Stomach (tissue), 4 donors: ENCODE measurements at regions not wholly inside any gene's neighbourhood (a gene's known extent, or its start where the extent isn't known, plus 50 kb on each side); places are given as distances from the start of the nearest gene placed in this dataset.
"Not testable (repeated sequence)": the region's sequence is repeated elsewhere in the genome, so short reads cannot be mapped to it uniquely, and the experiment has no call there.

ENCODE experiments used
- POLR2A ChIP-seq, 4 donors: fragments of 450-650 bp; IDR thresholded peaks; one replicate each; pipeline ENCODE4 v1.6.1; 2016; ENCODE audit warnings: antibody characterized with exemption in 4 of 4, control low read depth in 2 of 4, mild to moderate bottlenecking in 1 of 4, moderate library complexity in 1 of 4
- TF ChIP-seq, protein P1 (sequence below), 7 experiments: fragments of 450-650 bp in 4 of 7; fragments of 200-600 bp in 3 of 7; sonication (generic) in 3 of 7; IDR thresholded peaks; one replicate each; pipeline ENCODE4 v1.5.1; 2016 to 2019; ENCODE audit warnings: antibody characterized with exemption in 7 of 7, control low read depth in 2 of 7, mild to moderate bottlenecking in 1 of 7

DNA sequence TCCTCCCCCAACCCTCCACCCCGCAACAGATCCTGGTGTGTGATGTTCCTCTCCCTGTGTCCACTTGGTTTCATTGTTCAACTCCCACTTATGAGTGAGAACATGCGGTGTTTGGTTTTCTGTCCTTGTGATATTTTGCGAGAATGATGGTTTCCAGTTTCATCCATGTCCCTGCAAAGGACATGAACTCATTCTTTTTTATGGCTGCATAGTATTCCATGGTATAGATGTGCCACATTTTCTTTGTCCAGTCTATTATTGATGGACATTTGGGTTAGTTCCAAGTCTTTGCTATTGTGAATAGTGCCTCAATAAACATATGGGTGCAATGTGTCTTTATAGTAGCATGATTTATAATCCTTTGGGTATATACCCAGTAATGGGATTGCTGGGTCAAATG lies 63.7 kb upstream of the KIAA0040 start:
- TF ChIP-seq POLR2A (IDR thresholded peaks at IDR 0.05): not testable (repeated sequence)
- TF ChIP-seq, protein P1, sequence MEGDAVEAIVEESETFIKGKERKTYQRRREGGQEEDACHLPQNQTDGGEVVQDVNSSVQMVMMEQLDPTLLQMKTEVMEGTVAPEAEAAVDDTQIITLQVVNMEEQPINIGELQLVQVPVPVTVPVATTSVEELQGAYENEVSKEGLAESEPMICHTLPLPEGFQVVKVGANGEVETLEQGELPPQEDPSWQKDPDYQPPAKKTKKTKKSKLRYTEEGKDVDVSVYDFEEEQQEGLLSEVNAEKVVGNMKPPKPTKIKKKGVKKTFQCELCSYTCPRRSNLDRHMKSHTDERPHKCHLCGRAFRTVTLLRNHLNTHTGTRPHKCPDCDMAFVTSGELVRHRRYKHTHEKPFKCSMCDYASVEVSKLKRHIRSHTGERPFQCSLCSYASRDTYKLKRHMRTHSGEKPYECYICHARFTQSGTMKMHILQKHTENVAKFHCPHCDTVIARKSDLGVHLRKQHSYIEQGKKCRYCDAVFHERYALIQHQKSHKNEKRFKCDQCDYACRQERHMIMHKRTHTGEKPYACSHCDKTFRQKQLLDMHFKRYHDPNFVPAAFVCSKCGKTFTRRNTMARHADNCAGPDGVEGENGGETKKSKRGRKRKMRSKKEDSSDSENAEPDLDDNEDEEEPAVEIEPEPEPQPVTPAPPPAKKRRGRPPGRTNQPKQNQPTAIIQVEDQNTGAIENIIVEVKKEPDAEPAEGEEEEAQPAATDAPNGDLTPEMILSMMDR (IDR thresholded peaks at IDR 0.05): not testable (repeated sequence)
